C4-2B (cell line): ENCODE measurements at regions not wholly inside any gene's neighbourhood (a gene's known extent, or its start where the extent isn't known, plus 50 kb on each side); places are given as distances from the start of the nearest gene placed in this dataset.

ENCODE experiments used
- H3K27ac ChIP-seq: fragments of 450-650 bp; 2 replicates; pipeline ENCODE4 v1.5.1; 2017
- ZFX ChIP-seq: fragments of 450-650 bp; IDR thresholded peaks from 2 replicates; pipeline ENCODE4 v1.6.1; 2017
- TF ChIP-seq, protein P1 (sequence below): fragments of 450-650 bp; conservative IDR thresholded peaks from 2 replicates; pipeline ENCODE4 v1.5.1; 2017; ENCODE audit warnings: mild to moderate bottlenecking

DNA sequence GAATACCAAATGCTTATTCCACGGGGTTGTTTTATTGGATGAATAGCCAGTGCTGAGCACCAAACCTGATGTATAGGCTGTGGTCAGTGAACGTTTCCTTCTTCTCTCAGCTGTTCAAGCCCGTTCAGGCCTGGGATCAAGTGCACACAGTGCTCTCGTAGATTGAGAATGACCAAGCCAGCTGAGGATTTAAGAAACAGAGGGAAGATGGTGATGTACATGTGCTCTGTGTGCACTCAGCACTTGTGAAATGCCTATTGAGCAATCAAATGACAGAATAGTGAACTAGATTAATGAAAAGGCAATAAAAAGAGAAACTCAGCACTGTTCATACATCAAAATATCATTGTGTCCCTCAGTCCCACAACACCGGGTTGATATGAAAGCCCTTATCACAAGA is 302.5 kb downstream of the BMPER start:
- H3K27ac ChIP-seq, result no peak overlapping the region
- TF ChIP-seq ZFX, result no peak
- TF ChIP-seq, protein P1, sequence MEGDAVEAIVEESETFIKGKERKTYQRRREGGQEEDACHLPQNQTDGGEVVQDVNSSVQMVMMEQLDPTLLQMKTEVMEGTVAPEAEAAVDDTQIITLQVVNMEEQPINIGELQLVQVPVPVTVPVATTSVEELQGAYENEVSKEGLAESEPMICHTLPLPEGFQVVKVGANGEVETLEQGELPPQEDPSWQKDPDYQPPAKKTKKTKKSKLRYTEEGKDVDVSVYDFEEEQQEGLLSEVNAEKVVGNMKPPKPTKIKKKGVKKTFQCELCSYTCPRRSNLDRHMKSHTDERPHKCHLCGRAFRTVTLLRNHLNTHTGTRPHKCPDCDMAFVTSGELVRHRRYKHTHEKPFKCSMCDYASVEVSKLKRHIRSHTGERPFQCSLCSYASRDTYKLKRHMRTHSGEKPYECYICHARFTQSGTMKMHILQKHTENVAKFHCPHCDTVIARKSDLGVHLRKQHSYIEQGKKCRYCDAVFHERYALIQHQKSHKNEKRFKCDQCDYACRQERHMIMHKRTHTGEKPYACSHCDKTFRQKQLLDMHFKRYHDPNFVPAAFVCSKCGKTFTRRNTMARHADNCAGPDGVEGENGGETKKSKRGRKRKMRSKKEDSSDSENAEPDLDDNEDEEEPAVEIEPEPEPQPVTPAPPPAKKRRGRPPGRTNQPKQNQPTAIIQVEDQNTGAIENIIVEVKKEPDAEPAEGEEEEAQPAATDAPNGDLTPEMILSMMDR, result no peak

- H3K27ac ChIP-seq, result 0 out of 2 replicates have a peak overlapping the region, but pooled peaks have one; percentile 7
- TF ChIP-seq ZFX, result no peak
- TF ChIP-seq, protein P1, result no peak
Measured at GRCh38 chr7:34208878-34209621, 303.7 kb downstream of the BMPER start.

DNA sequence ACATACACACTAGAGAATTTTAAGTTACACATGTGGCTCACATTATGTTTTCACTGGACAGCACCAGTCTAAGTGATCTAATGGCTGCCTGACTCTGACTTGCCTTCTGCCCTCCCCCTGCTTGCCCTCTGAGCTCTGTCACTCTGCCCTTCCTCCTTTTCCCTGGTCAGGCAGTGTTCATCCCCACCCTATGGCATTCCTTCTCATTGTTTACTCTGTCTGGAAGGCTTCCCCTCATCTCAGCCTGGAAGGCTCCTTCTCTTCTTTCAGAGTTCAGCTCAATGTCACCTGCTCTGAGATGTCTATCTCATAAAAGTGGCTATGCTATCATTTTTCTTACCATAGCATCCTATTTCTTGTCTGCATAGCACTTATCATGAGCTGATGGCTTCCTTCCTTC is 305.7 kb downstream of the BMPER start:
- TF ChIP-seq ZFX, result no peak
- TF ChIP-seq, protein P1, result no peak
- no peak overlapping the region for H3K27ac ChIP-seq

GRCh38 chr7:34217972-34218371 is 312.6 kb downstream of the BMPER start:
- TF ChIP-seq, protein P1, result no peak
- no peak for TF ChIP-seq ZFX
- H3K27ac ChIP-seq, result no peak overlapping the region

DNA sequence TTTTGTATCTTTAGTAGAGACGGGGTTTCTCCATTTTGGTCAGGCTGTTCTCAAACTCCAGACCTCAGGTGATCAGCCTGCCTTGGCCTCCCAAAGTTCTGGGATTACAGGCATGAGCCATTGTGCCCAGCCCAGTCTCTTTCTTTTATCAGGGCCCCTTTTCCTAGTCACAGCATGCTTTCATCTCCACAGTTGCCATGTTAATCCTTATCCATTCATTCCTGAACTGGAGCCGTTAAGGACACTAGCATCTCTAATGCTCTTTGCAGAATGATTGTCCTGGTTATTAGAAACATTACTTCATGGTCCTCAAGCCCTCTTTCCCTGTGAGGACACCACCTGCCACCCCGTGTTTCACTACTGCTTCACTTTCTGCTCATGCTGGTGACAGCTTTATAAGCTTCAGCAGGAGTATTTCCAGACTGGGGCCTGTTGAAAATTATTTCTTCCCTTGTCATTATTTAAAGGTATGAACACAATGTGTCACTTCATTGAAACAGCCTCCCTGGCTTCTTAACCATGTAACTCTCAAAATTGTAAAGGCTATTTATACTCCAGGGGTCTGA is 313.9 kb downstream of the BMPER start:
- H3K27ac ChIP-seq, result no peak overlapping the region
- TF ChIP-seq, protein P1, result no peak
- no peak for TF ChIP-seq ZFX

DNA sequence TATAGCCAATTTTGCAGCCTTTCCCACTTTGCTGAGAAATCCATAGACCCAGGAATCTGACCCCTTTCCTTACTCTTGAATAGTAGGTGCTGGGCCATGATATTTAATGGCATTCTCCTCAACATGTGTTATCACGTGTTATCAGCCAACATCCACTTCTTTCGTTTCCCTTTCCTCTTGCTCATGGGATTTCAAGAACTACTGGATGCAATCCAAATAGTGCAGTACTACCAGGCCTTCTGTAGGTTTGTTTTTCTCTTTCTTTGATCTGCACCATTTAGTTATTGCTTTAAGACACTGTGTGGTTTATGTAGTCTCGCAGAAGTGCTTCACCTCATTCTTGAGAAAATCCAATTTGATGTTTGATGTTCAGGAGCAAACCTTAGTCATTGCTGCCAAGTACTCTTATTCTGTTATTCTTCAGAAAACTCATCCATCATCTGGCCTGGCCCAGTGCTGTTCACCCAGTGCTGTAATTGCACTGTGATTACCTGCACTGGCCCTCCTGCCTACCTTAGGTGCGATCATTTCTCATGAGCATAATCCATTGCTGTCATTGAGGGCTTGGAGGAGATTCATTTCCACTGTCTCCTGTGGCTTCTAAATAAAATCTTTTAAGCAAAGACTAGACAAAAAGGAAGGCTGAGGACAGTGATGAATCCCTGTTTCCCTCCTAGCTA is 315.3 kb downstream of the BMPER start:
- TF ChIP-seq, protein P1, result no peak
- no peak for TF ChIP-seq ZFX
- H3K27ac ChIP-seq, result no peak overlapping the region

DNA sequence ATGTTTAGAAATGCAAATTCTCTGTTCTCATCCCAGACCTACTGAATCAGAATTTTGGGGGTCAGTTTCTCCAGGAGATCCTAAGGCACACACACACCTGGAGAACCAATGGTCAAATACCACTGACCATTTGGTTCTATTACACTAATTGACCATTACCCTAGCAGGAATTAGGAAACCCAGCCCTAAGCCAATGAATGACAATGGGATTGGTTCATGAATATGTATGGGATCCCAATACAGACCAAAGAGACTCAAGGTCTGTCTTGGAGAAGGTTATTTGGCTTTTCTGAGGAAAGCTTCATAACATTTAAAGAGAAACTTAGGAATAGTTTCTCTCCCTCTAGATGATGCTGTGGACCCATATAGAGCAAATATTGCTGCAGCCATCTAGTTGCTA is 317.0 kb downstream of the BMPER start:
- TF ChIP-seq, protein P1, result no peak
- TF ChIP-seq ZFX, result no peak
- H3K27ac ChIP-seq, result no peak overlapping the region
